ENCODE measurements at regions not wholly inside any gene's neighbourhood (a gene's known extent, or its start where the extent isn't known, plus 50 kb on each side); places are given as distances from the start of the nearest gene placed in this dataset.

DNA sequence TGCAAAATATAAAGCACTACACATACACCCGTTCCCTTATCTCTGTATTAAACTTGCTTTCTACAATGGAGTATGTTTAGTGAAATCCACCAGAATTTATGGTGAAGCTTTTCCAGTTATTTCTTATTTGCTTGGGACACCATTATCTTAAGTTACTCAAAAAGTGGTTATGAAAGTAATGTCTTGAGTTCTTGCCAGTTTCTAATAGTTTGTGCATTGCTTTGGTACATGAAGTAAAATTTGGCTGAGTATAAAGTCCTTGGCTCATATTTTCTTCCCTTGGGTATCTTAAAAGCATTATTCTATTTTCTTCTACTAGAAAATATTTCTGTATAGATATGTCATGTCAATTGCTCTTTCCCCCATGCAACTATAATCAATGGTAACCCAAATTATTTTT, 85.2 kb downstream of the POLR1F start:
- no peaks in the 10 kb centered on the region for H3K36me3 ChIP-seq
- intact Hi-C loops (cut with DNase I), result no loop called here
- H3K27me3 ChIP-seq, result no peaks in the 10 kb centered on the region
- no peaks in the 10 kb centered on the region for H3K9me3 ChIP-seq
- ATAC-seq, result no peak
- WGBS (ENCODE audit: insufficient coverage, low coverage, low lambda C conversion rate, missing lambda C conversion rate), result 29% methylated on average over 1 of the region's 1 CpG
- no peak for TF ChIP-seq POLR2A (IDR thresholded peaks at IDR 0.05)
- TF ChIP-seq, protein P1, sequence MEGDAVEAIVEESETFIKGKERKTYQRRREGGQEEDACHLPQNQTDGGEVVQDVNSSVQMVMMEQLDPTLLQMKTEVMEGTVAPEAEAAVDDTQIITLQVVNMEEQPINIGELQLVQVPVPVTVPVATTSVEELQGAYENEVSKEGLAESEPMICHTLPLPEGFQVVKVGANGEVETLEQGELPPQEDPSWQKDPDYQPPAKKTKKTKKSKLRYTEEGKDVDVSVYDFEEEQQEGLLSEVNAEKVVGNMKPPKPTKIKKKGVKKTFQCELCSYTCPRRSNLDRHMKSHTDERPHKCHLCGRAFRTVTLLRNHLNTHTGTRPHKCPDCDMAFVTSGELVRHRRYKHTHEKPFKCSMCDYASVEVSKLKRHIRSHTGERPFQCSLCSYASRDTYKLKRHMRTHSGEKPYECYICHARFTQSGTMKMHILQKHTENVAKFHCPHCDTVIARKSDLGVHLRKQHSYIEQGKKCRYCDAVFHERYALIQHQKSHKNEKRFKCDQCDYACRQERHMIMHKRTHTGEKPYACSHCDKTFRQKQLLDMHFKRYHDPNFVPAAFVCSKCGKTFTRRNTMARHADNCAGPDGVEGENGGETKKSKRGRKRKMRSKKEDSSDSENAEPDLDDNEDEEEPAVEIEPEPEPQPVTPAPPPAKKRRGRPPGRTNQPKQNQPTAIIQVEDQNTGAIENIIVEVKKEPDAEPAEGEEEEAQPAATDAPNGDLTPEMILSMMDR (IDR thresholded peaks at IDR 0.05), result no peak
- H3K4me1 ChIP-seq, result no peaks in the 10 kb centered on the region
- no peak for DNase-seq
- no peak overlapping the region for H3K4me3 ChIP-seq
- no peak overlapping the region for H3K27ac ChIP-seq

DNA sequence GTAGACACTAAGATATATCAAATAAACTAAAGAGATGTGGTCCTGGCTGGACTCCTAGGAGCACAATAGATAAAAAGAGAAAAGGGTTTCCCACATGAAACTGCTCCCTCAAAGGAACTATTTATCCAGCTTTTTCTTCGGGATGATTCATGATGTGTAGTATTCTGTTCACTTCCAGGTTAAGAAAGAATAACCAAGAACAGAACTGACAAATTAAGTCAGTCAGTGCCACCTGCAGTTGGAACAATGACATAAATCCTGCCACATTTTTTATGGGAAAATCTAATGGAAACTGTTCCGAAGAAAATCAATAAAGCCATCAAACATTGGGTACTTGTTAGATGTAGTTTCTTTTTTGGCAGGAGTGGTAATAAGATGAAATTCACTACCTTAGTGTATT, 87.1 kb downstream of the POLR1F start:
- WGBS (ENCODE audit: insufficient coverage, low coverage, low lambda C conversion rate, missing lambda C conversion rate), result 60% methylated on average over 2 of the region's 2 CpGs
- ATAC-seq, result no peak

DNA sequence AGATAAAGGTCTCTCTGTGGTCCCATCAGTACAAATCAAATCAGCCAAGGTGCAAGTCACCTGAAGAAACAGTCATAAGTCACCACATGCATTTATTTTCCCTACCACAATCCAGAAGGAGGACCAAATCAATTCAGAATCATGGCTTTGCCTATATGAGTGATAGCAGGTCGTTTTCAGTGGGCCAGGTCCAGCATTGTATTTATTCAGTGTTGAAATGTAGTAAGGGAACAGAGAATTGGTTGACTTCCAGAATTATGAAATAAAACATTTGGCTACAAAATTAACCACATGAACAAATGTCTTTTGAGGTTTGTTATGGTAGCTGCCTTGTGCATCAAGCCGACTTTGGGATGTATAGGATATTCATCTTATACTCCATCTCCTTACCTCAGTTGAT, 88.4 kb downstream of the POLR1F start:
- Histone ChIP-seq H3K9me3 (no peaks in the 10 kb centered on the region), H3K4me1 (no peaks in the 10 kb centered on the region), H3K27me3 (no peaks in the 10 kb centered on the region), H3K27ac (no peak overlapping the region), H3K4me3 (no peak overlapping the region), H3K36me3 (no peaks in the 10 kb centered on the region)
- 36% methylated on average over 2 of the region's 2 CpGs for WGBS (ENCODE audit: insufficient coverage, low coverage, low lambda C conversion rate, missing lambda C conversion rate)
- intact Hi-C loops (cut with DNase I), result no loop called here
- no peak for ATAC-seq
- no peak for DNase-seq
- no peak for TF ChIP-seq POLR2A (IDR thresholded peaks at IDR 0.05)
- TF ChIP-seq, protein P1 (IDR thresholded peaks at IDR 0.05), result no peak

More for the DNA sequence above, 87.1 kb downstream of the POLR1F start:
- TF ChIP-seq, protein P1 (IDR thresholded peaks at IDR 0.05), result no peak
- no peak for TF ChIP-seq POLR2A (IDR thresholded peaks at IDR 0.05)
- no peak for DNase-seq
- intact Hi-C loops (cut with DNase I), result no loop called here
- Histone ChIP-seq H3K36me3 (no peaks in the 10 kb centered on the region), H3K4me3 (no peak overlapping the region), H3K27ac (no peak overlapping the region), H3K27me3 (no peaks in the 10 kb centered on the region), H3K4me1 (no peaks in the 10 kb centered on the region), H3K9me3 (no peaks in the 10 kb centered on the region)

DNA sequence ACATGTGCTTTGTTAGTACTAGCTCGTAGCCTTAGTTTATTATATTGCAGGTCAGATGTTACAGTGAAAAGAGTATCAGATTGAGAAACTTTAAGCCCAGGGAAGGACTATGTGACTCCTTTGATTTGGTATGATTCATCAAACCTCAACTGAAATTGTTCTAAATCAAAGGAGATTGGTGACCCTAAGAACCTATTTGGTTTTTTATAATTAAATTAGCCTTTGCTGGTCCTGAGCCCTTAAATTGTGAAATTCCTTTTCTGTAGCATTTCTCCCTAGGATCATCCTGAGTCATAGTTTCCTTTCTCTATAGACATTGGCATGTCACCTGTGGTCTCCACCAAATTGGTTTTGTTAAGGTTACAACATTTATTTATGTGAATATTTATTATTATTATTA, 89.7 kb downstream of the POLR1F start:
- no peaks in the 10 kb centered on the region for H3K4me1 ChIP-seq
- DNase-seq (no peak), ATAC-seq (no peak)
- H3K27me3 ChIP-seq, result no peaks in the 10 kb centered on the region
- H3K27ac ChIP-seq, result no peak overlapping the region
- no peak overlapping the region for H3K4me3 ChIP-seq
- no peak for TF ChIP-seq POLR2A (IDR thresholded peaks at IDR 0.05)
- TF ChIP-seq, protein P1 (IDR thresholded peaks at IDR 0.05), result no peak
- H3K36me3 ChIP-seq, result no peaks in the 10 kb centered on the region
- WGBS (ENCODE audit: insufficient coverage, low coverage, low lambda C conversion rate, missing lambda C conversion rate), result 28% methylated on average over 1 of the region's 1 CpG
- intact Hi-C loops (cut with DNase I), result no loop called here
- H3K9me3 ChIP-seq, result no peaks in the 10 kb centered on the region

DNA sequence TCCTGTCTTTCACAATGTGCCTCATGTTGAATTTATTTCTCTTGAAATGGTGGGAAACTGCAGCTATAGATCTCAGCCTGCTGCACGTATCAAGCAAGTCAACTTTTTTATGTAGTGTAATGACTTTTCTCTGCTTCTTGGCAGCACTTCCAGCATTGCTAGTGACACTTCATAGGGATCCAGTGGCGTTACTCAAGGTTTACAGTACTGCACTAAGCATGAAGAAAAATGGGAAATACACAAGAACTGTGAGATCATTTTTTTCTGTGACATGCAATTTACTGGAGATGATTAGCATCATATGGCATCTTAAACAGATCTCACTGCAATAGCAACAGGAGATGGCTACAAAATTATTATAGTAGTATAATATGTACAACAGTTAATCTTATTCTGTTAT, 90.9 kb downstream of the POLR1F start:
- ATAC-seq (no peak), DNase-seq (no peak)
- Histone ChIP-seq H3K36me3 (no peaks in the 10 kb centered on the region), H3K27ac (no peak overlapping the region), H3K9me3 (no peaks in the 10 kb centered on the region), H3K27me3 (no peaks in the 10 kb centered on the region), H3K4me1 (no peaks in the 10 kb centered on the region), H3K4me3 (no peak overlapping the region)
- WGBS (ENCODE audit: insufficient coverage, low coverage, low lambda C conversion rate, missing lambda C conversion rate), result 28% methylated on average over 2 of the region's 2 CpGs
- intact Hi-C loops (cut with DNase I), result no loop called here
- TF ChIP-seq, protein P1 (IDR thresholded peaks at IDR 0.05), result no peak
- no peak for TF ChIP-seq POLR2A (IDR thresholded peaks at IDR 0.05)

Measured in right lobe of liver (tissue), 6 donors.